GM18868 (cell line): ENCODE measurements at regions not wholly inside any gene's neighbourhood (a gene's known extent, or its start where the extent isn't known, plus 50 kb on each side); places are given as distances from the start of the nearest gene placed in this dataset.
"Not testable (repeated sequence)": the region's sequence is repeated elsewhere in the genome, so short reads cannot be mapped to it uniquely, and the experiment has no call there.

Experiments
- ATAC-seq: cut with Tn5 transposase; IDR thresholded peaks from one replicate; pipeline ENCODE4 v1.9.1; 2021; ENCODE audit warnings: mild to moderate bottlenecking, moderate library complexity; ENCODE audit not compliant: unreplicated experiment

DNA sequence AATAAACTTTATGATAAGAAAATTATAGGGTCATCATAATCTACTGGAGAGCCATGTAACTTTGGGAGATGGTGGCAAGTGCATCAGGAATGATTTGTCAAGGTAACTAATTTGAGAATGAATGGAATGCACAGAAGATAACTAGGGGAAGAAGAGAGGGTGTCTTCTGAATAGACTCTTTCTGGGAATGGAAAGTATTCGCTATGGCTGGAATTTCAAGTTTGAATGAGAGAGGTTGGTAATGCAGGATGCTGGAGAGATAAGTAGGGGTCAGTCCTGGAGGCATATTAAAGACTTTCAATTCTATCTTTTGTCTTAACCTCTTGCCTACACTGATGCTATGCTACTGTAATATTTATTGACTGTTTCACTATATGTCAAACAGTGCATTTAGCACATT lies 714.2 kb downstream of the CETN3 start:
- ATAC-seq = no peak

DNA sequence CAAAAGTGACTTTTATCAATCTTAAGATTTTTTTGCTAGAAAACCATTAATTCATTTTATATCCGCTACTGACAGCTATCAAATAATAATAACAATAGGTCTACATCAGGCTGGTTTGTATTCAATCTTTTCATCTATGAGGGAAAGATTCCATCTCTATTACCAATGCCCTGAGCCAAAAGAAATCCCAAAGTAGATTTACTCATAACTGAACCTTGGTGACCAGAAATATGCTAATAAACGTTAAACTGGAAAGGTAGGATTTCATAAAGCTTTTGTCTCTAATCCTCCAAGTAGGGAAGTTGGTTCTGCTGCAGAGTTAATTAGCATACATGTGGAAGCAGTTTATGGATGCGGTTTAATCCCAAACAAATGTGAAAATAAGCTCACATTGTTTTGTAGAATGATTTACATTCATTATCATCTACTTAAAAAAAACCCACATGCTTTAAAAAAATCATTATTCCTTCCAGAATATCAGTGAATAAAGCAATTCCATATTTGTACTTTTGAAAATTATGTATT lies 715.5 kb downstream of the CETN3 start:
- ATAC-seq = no peak

DNA sequence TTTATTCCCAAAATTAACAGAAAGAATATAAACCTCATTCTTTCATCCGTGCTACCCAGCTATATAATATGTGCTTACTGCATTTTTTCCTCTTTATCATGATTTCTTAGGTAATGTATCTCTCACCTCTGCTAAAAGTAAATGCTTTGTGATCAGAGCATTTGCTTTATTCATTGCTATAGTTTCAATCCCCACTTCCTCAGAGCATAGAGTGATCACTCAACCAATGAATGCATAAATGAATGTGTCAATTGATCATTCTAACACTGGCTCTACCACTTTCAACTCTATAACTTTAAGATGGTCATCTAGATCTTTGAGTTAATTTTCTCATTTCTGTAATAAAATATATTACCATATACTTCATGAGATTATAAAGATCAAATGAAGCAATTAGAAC lies 719.2 kb downstream of the CETN3 start:
- peak; percentile 55 for ATAC-seq

DNA sequence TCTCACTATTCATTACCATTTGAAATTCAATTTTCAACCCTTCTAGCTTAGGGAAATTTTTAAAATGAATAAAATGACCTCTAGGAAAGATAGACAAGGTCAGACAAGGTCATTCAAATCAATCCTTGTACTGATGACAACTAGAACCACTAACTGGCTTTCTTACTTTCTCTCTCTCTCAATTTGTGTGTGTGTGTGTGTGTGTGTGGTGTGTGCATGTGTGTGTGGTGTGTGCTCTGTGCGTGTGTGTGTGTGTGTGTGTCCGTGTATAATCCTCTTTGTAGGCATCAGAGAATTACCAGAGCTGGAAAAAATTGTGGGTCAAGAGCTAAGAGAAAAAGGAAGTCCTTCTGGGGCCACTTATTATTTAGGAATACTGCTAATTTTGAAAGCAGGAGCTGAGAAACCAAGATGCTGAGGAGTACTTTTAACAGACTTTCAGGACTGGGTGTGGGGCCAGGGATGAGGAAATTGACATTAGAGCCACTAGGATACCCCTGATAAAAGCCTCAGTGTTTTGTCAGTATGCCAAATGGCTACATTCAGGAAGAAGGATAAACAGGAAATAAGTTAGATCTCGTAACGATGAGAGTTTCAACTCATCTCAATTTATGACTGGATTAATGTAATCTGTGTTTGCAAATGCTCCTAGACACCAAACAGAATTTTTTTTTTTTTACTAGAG lies 723.3 kb downstream of the CETN3 start:
- ATAC-seq = no peak

DNA sequence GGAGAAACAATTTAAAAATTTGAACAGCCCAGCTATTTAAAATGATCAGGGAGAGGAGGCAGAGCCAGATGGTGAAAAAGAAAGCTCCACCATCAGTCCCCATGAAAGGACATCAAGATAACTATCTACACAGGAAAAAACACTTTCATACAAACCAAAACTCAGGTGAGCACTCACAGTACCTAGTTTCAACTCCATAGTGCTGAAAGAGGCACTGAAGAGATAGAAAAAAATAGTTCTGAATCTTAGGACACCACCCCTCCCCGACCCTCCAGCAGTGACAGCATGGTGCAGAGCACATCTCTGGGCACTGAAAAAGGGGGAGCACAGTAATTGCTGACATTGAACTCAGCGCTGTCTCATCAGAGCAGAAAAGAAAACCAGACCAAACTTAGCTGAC lies 732.9 kb downstream of the CETN3 start:
- ATAC-seq = no peak

DNA sequence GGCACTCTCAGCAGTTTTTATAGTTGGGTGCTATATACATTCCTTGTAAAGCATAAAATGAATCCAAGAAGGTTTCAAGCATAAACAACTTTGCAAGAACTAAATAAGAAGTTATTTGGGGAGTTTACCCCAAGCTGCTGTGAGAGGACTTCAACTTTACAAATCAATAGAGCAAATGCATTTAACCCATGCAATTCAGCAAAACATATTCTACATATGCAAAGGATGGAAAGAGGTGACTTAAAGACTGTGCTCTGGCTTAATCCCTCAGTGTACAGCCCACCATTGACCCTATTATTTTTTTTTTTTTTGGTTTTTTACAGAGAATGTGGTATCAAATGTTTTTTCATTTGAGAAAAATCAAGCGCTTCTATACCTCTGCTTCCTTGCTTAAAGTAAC lies 736.5 kb downstream of the CETN3 start:
- no peak for ATAC-seq

DNA sequence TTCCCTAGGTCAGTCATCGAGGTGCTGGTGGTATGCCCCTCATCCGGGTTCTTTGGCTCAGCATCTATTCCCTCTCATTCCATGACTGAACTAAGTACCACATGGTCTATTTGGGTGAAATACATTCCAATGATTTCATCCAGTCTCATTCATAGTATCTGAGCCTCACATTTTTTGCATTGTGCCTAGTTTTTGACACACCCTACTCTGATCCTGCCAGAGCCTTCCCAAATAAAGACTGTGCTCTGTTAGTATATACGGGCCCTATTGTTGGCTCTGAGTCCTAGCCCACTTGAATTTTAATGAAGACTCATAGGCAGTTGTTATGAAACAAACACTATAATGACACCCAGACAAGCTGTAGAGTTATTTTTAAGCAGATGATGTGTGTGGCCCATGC lies 740.7 kb downstream of the CETN3 start:
- no peak for ATAC-seq

DNA sequence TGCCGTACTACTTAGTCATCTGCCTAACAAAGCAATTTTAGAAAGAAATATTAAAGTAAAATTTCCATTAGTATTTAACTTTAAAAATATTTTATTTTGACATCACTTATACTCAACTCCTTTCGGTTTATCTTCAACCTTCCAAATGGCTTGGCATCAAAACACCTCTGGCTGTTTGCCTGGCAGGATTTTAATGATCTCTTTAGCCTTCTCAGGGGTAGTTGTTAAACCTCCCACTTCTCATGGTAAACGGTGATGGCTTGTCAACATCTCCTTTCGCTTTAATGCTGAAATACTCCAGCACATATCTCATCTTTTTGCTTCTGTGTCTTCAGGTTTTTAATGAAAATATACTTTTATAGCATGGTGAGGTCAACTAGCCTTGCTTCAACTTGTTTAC lies 747.1 kb downstream of the CETN3 start:
- no peak for ATAC-seq

DNA sequence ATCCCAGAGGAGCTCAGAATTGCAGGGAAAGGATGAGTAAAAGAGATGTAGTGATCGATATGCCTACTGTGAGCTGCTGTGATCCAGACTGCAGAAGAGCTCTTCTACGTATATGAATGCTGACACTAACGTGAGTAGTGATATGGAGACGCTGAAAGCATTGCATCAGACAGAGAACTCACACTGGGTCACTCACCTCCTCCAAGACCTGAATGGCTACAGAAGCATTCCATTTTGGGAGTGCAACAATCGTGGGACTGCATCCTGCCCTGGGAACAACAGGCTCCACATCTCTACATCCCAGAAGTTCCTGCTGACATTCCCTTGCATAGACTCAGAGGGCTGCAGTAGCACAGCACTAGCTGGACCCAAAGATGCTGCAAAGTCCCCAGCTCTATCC lies 755.9 kb upstream of the MEF2C start:
- no peak for ATAC-seq

DNA sequence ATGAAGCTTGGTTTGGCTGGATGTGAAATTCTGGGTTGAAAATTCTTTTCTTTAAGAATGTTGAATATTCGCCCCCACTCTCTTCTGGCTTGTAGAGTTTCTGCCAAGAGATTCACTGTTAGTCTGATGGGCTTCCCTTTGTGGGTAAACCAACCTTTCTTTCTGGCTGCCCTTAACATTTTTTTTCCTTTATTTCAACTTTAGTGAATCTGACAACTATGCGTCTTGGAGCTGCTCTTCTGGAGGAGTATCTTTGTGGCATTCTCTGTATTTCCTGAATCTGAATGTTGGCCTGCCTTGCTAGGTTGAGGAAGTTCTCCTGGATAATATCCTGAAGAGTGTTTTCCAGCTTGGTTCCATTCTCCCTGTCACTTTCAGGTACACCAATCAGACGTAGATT lies 751.2 kb upstream of the MEF2C start:
- not testable (repeated sequence) for ATAC-seq

DNA sequence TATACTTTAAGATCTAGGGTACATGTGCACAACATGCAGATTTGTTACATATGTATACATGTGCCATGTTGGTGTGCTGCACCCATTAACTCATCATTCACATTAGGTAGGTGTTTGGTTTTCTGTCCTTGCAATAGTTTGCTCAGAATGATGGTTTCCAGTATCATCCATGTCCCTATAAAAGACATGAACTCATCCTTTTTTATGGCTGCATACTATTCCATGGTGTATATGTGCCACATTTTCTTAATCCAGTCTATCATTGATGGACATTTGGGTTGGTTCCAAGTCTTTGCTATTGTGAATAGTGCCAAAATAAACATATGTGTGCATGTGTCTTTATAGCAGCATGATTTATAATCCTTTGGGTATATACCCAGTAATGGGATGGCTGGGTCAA lies 747.1 kb upstream of the MEF2C start:
- not testable (repeated sequence) for ATAC-seq

DNA sequence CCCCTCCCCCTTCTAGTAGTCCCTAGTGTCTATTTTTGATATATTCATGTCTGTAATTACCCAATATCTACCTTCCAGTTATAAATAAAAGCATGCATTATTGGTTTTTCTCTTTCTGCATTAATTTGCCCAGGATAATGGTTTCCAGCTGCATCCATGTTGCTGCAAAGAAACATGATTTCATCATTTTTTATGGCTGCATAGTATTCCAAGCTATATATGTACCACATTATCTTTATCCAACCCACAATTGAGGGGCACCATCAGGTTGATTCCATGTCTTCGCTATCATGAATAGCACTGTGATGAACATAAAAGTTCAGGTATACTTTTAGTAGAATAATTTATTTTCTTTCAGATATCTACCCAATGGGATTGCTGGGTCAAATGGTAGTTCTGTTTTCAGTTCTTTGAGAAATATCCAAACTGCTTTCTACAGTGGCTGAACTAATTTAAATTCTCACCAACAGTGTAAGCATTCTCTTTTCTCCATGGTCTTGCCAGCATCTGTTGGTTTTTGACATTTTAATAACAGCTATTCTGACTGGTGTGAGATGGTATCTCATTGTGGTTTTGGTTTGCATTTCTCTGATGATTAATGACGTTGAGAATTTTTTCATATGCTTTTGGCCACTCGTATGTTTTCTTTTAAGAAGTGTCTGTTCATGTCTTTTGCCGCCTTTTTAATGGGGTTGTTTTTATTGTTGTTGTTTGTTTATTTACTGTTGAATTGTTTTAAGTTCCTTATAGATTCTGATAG lies 746.1 kb upstream of the MEF2C start:
- no peak for ATAC-seq

DNA sequence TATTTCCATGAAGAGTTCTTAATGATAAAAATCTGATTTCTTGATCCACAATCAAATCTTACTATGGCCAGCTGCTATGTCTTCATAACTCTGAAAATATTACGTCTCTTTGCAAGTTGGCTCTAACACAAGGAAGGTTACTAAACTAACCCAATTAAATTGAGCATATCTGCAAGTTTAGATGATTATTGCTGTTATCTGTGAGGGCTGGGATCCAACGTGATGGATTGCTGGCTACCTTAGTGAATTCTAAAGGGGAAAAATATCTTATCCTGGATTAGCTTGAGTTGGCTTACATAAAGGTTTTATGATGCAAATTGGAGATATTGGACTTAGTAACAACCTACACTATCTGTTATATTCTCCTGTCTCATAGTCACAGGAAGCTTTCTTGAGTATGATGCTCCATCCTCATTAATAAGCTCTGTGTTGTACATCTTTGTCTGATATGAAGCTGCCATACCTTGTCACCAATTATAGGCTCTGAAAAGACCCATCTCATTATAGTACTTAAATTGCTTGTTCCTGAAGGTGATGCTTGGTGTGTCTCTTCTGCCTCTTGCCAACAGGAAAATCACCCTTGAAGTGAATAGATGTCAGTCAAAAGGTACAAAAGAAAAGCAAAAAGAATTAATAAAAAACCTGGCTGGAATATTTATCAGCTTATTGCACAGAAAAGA lies 733.0 kb upstream of the MEF2C start:
- no peak for ATAC-seq

DNA sequence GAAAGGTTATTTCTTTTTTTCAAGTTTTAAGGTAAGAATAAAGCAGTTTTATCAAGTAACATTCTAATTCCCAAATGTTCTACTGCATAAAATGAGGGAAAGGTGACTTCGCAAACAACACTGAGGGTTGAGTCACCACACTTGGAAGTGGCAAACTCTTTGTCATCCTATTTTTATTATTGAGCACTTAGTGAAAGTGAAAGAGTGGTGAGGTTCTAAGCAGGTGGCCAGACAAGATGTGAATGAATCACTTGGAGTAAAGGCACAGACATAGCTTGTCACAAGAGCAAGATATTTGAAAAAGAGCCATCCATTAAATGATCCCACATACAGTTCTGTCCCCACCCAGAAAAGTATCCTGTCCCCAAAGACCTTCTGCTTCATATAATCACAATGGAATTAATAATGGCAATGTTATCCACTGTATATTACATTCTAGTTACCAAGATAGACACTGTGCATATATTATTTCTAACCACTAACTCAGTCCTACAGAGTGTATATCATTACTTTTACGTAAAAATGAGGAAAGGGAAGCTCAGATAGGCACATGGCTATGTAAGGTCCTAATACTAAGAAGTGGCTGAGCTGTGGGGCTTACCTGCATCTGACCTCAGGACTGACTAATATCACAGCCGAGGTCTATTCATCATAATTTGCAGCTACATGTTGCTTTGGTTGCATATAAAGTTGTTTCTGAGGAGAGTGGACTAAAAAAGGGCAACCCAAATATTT lies 730.4 kb upstream of the MEF2C start:
- peak; percentile 96 for ATAC-seq

DNA sequence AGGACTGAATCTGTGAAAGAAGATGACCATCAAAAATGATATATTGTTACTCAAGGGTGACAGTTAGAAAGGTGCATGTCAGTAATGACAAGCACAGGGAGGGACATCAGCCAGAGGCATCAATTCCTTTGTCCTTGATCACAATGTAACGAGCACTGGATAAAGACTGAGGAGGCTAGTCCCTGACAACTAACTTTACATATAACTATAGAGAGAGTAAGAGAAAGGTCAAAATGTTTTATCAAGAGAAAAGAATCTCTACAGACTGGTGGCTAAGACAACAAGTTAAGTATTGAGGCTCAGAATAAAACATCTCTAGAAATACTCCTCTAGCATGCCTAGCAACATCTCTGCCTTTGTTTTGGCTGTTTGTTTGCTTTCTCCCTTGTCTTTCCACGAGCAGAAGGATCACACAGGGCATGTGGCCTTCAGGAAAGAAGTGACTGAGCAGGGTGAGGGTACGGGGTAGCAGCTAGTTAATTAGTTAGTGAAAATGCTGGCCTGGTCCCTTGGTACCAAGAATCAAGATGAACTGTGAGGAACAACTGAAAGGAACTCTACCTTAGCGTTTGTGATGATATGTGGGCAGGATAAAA lies 724.1 kb upstream of the MEF2C start:
- peak; percentile 39 for ATAC-seq

DNA sequence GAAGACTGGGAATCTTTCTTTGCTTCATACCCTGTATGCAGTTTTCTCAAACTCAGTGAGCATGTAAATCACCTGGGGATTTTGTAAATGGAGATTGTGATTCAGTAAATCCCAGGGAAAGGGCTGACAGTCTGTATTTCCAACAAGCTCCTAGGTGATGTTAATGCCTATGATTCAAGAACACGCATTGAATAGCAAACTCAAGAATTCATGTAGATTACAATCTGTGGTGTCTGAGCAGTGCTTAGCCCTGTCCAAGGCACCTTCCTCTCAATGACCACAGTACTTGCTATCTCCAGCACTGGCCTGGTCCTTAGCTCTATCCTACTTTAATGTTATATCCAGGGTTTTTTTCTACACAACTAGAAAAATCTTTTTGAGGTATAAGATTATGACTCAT lies 721.4 kb upstream of the MEF2C start:
- ATAC-seq = no peak

DNA sequence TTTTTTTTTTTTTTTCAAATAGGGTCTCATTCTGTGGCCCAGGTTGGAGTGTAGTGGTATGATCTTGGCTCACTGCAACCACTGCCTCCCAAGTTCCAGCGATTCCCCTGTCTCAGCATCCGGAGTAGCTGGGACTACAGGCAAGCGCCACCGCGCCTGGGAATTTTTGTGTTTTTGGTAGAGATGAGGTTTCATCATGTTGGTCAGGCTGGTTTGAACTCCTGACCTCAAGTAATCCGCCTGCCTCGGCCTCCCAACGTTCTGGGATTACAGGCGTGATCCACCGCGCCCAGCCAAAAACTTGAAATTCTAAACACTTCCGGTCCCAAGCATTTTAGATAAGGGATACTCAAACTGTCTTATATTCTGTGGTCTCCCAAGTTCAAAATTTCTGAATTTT lies 718.9 kb upstream of the MEF2C start:
- no peak for ATAC-seq

DNA sequence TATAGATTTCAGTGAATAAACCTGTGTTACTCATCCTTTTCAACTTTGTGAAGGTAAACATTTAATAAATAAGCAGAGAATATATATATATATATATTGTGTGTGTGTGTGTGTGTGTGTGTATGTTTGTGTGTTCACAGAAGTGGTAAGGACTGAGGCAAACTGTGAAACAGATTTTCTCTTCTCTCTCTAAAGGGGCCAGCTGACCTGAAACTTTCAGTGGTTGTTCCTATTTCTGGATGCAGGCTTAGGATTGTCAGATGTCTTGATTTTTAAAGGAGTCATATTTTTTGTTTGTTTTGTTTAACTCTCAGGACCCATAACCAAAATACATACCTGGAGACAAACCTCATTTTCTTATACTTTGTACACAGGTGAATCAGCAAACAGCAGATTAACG lies 714.9 kb upstream of the MEF2C start:
- ATAC-seq = no peak

DNA sequence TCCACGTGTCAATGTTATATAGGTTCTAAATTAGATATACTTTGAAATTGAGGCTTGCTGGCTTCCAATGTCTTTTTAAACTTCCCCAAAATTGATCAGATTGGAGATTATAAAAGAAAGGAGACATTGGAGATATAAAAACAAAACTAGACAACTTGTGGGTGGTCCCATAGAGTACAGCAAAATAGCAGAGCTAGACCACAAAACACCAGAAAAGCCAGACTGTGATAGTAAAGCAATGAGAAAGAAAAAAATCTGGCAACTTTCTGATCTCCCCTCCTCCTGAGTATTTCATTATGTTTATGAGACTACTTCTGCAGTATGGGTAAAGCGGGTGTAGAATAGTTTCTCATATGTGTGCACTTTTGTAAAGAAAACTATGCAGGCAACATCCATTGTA lies 713.8 kb upstream of the MEF2C start:
- no peak for ATAC-seq

DNA sequence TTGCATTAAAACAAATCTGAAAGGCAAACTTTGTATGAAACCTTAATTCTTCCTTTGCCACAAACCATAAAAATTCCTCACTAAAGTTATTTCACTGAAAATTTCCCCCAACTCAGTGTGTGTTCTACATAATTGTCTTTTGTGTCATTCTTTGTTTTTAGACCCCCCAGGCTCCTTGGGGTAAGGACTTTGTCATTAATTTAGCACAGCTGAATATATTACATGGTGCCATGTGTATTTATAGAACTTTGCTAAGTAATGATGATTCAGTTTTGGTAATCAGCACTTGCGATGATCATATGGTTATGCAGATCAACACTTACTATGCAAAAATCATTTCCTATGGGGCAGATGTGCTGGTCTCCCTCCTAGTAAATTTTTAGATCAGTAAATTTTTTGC lies 712.1 kb upstream of the MEF2C start:
- no peak for ATAC-seq
